Body of pancreas (tissue), 4 donors: ENCODE measurements at regions not wholly inside any gene's neighbourhood (a gene's known extent, or its start where the extent isn't known, plus 50 kb on each side); places are given as distances from the start of the nearest gene placed in this dataset.
"Not testable (repeated sequence)": the region's sequence is repeated elsewhere in the genome, so short reads cannot be mapped to it uniquely, and the experiment has no call there.

ENCODE experiments used
- ATAC-seq: fragments of 150-250 bp; one replicate; pipeline ENCODE4 v1.9.1; 2016
- DNase-seq, 4 donors: peaks; one replicate each; pipeline ENCODE4 v3.0.0-alpha.2; 2019
- H3K27ac ChIP-seq, 4 donors: fragments of 200-600 bp; sonication (generic); 1 replicate in 3 of 4; 2 replicates in 1 of 4; pipeline versions ENCODE4 v1.5.1 to v1.6.1; 2016 to 2019; ENCODE audit warnings: mild to moderate bottlenecking in 1 of 4, mixed read lengths in 1 of 4, moderate library complexity in 1 of 4
- H3K27me3 ChIP-seq, 2 donors: fragments of 200-600 bp; sonication (generic); one replicate each; pipeline ENCODE4 v1.6.0; 2016; ENCODE audit warnings: mild to moderate bottlenecking in 1 of 2
- H3K36me3 ChIP-seq, 2 donors: fragments of 200-600 bp; sonication (generic); replicated peaks in 1 of 2; 2 replicates each; pipeline ENCODE4 v1.5.1; 2016; ENCODE audit warnings: low read depth in 2 of 2; ENCODE audit not compliant: insufficient read depth in 1 of 2
- H3K4me1 ChIP-seq: fragments of 200-600 bp; sonication (generic); one replicate; pipeline ENCODE4 v1.6.0; 2016
- H3K4me3 ChIP-seq, 2 donors: fragments of 200-600 bp; sonication (generic); 1 replicate in 1 of 2; 2 replicates in 1 of 2; pipeline ENCODE4 v1.5.1; 2016 to 2019
- H3K9me3 ChIP-seq, 3 donors: fragments of 200-600 bp; sonication (generic); 1 replicate in 2 of 3; 2 replicates in 1 of 3; pipeline ENCODE4 v1.5.1; 2016
- POLR2A ChIP-seq, 3 donors: fragments of 450-650 bp; IDR thresholded peaks; one replicate each; pipeline ENCODE4 v1.6.1; 2016; ENCODE audit warnings: antibody characterized with exemption in 3 of 3, mild to moderate bottlenecking in 2 of 3
- WGBS, 2 donors: methylation state at CpG; one replicate each; pipeline ENCODE4 v1.1.5; 2017; 5-methylcytosine and 5-hydroxymethylcytosine counted together
- intact Hi-C: fragments of 100-400 bp; cut with DNase I; formaldehyde crosslinking; loops from one replicate; pipeline ENCODE4 v1.15.1; 2023
- TF ChIP-seq, protein P1 (sequence below), 7 experiments: fragments of 450-650 bp in 4 of 7; fragments of 200-600 bp in 3 of 7; sonication (generic) in 3 of 7; IDR thresholded peaks; one replicate each; pipeline ENCODE4 v1.5.1; 2016 to 2019; ENCODE audit warnings: antibody characterized with exemption in 7 of 7

GRCh38 chr6:82555801-82556200 is 192.2 kb downstream of the TPBG start:
- Histone ChIP-seq H3K36me3 (no peaks in the 10 kb centered on the region), H3K27ac (no peak overlapping the region), H3K4me3 (no peak overlapping the region), H3K27me3 (no peaks in the 10 kb centered on the region), H3K9me3 (no peaks in the 10 kb centered on the region), H3K4me1 (no peaks in the 10 kb centered on the region)
- no peak for TF ChIP-seq POLR2A (IDR thresholded peaks at IDR 0.05)
- TF ChIP-seq, protein P1, sequence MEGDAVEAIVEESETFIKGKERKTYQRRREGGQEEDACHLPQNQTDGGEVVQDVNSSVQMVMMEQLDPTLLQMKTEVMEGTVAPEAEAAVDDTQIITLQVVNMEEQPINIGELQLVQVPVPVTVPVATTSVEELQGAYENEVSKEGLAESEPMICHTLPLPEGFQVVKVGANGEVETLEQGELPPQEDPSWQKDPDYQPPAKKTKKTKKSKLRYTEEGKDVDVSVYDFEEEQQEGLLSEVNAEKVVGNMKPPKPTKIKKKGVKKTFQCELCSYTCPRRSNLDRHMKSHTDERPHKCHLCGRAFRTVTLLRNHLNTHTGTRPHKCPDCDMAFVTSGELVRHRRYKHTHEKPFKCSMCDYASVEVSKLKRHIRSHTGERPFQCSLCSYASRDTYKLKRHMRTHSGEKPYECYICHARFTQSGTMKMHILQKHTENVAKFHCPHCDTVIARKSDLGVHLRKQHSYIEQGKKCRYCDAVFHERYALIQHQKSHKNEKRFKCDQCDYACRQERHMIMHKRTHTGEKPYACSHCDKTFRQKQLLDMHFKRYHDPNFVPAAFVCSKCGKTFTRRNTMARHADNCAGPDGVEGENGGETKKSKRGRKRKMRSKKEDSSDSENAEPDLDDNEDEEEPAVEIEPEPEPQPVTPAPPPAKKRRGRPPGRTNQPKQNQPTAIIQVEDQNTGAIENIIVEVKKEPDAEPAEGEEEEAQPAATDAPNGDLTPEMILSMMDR (IDR thresholded peaks at IDR 0.05), result no peak
- no peak for ATAC-seq
- no peak for DNase-seq
- WGBS, 2 donors, result 74 to 81% methylated on average over 1 of the region's 1 CpG
- intact Hi-C loops, result no loop called here

GRCh38 chr6:82558531-82558930 is 194.9 kb downstream of the TPBG start:
- H3K9me3 ChIP-seq, H3K27me3 ChIP-seq, ATAC-seq, H3K36me3 ChIP-seq, H3K4me1 ChIP-seq, intact Hi-C loops, DNase-seq, H3K27ac ChIP-seq, H3K4me3 ChIP-seq: not testable (repeated sequence)
- WGBS, 2 donors, result 86 to 88% methylated on average over 16 to 18 of the region's 20 CpGs

GRCh38 chr6:82567621-82568020 is 204.0 kb downstream of the TPBG start:
- Histone ChIP-seq H3K9me3 (no peaks in the 10 kb centered on the region), H3K4me1 (no peaks in the 10 kb centered on the region), H3K36me3 (no peaks in the 10 kb centered on the region), H3K4me3 (no peak overlapping the region), H3K27ac (no peak overlapping the region), H3K27me3 (no peaks in the 10 kb centered on the region)
- ATAC-seq (no peak), DNase-seq (no peak)
- intact Hi-C loops, result no loop called here
- no peak for TF ChIP-seq POLR2A (IDR thresholded peaks at IDR 0.05)
- TF ChIP-seq, protein P1 (IDR thresholded peaks at IDR 0.05), result no peak
- WGBS, 2 donors, result 19 to 31% methylated on average over 1 of the region's 1 CpG

DNA sequence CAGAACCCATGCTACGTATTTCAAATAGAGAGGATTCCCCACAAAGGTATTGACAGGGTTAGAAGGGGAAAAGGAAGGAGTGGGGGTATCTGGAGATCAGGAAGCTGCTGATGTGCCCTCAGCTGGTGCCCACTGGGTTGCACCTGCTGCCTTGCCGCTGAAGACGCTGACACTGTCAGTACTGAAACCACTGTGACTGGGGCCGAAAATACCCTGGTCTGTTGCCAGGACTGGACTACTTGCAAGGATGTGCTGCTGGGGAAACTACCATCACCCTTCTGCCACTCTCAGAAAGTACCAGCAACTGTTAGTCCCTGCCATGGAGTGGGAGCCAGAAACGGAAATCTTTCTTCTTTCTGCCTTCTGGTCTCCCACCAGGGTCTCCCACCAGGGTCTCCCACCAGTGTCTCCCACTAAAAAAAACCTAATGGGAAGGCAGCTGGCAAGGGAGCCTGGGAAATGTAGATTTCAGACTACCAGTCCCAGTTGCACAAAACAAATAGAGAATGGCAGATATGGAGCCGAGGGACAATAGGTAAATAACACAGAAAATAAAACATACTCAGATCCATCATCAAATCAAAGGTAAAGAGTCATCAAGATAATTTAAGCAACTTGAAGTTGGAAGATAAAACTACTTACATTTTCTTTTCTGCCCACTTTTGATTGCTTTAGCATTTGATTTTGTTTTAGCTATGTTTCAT is 204.8 kb downstream of the TPBG start:
- H3K27me3 ChIP-seq, result no peaks in the 10 kb centered on the region
- H3K9me3 ChIP-seq, result no peaks in the 10 kb centered on the region
- no peak overlapping the region for H3K4me3 ChIP-seq
- TF ChIP-seq, protein P1 (IDR thresholded peaks at IDR 0.05), result no peak
- TF ChIP-seq POLR2A (IDR thresholded peaks at IDR 0.05), result no peak
- H3K36me3 ChIP-seq, result no peaks in the 10 kb centered on the region
- 50 to 52% methylated on average over 6 of the region's 6 CpGs for WGBS, 2 donors
- intact Hi-C loops, result no loop called here
- H3K27ac ChIP-seq, result no peak overlapping the region
- no peak for DNase-seq
- no peak for ATAC-seq
- H3K4me1 ChIP-seq, result no peaks in the 10 kb centered on the region

DNA sequence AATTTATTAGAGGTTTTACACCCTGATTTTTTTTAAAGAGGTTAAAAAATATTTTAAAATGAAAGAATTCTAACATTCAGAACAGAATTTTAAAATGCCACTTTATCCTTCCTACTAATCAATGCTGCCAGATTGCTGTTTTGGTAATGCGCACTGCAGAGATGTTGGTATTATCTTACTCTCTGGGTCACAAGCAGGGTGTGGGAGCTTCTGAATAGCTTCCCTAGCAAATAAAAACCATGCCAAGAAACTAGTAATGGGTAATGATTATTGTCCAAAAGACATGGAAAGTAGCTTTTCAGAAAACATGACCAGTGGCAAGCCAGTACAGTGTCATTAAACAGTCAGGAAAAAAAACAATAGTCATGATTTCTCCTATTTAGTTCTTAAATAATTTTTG is 205.4 kb downstream of the TPBG start:
- DNase-seq (no peak), ATAC-seq (no peak)
- Histone ChIP-seq H3K27me3 (no peaks in the 10 kb centered on the region), H3K36me3 (no peaks in the 10 kb centered on the region), H3K4me1 (no peaks in the 10 kb centered on the region), H3K9me3 (no peaks in the 10 kb centered on the region), H3K27ac (no peak overlapping the region), H3K4me3 (no peak overlapping the region)
- WGBS, 2 donors, result 88 to 95% methylated on average over 1 of the region's 1 CpG
- intact Hi-C loops, result no loop called here
- no peak for TF ChIP-seq POLR2A (IDR thresholded peaks at IDR 0.05)
- TF ChIP-seq, protein P1 (IDR thresholded peaks at IDR 0.05), result no peak
